K562 (cell line): ENCODE measurements at regions not wholly inside any gene's neighbourhood (a gene's known extent, or its start where the extent isn't known, plus 50 kb on each side); places are given as distances from the start of the nearest gene placed in this dataset.

Experiments
- ATAC-seq: fragments of 200-7000 bp; cut with Tn5 transposase; 3 replicates; pipeline ENCODE4 v1.9.1; 2020; ENCODE audit warnings: moderate library complexity
- BruUV-seq: library from RNA; stranded (reverse); fragments of 400-500 nt; replicated peaks from 2 replicates; lab custom pipeline; 2021; lab: Mats Ljungman, UMichigan
- CTCF ChIA-PET: fragments of 300-600 bp; formaldehyde crosslinking; extraction: SDS; loops from one replicate; lab custom pipeline; 2021; ENCODE audit warnings: low intra/inter-chr PET ratio; lab: Yijun Ruan, JAX
- POLR2A ChIA-PET: fragments of 300-600, 350-650 bp; sonication (Branson Sonifier 250); formaldehyde crosslinking; extraction: SDS; loops from one replicate; lab custom pipeline; 2021; ENCODE audit warnings: antibody characterized with exemption, inconsistent platforms; lab: Yijun Ruan, JAX
- DNase-seq, 4 experiments: peaks; one replicate each; pipeline versions ENCODE4 v3.0.0 to v3.0.0-alpha.2; 2011 to 2018; ENCODE audit warnings: low spot score in 3 of 4, mixed read lengths in 3 of 4; ENCODE audit errors: extremely low read depth in 1 of 4
- FAIRE-seq: peaks from 2 replicates; lab custom pipeline; 2011; peaks lifted over from hg19 to GRCh38; lab: Jason Lieb, UNC
- H2AFZ ChIP-seq: 2 replicates; pipeline ENCODE4 v1.6.0; 2011; ENCODE audit warnings: low read depth, low read length, control low read depth, inconsistent platforms
- H3K27ac ChIP-seq: fragments of 200-600 bp; 3 replicates; pipeline ENCODE4 v1.8.0; 2011; ENCODE audit warnings: low read depth, mild to moderate bottlenecking, control low read depth, inconsistent platforms, low read length, moderate library complexity, mixed read lengths; ENCODE audit errors: extremely low read depth
- H3K27me3 ChIP-seq, 2 experiments: fragments of 300-600 bp in 1 of 2; 2 replicates in 1 of 2; 3 replicates in 1 of 2; pipeline versions ENCODE4 v1.6.0 to v1.8.0; 2011; ENCODE audit warnings: inconsistent platforms in 2 of 2, low read length in 2 of 2, mild to moderate bottlenecking in 1 of 2, mixed read lengths in 1 of 2, moderate library complexity in 1 of 2; ENCODE audit not compliant: control insufficient read depth in 2 of 2, insufficient read depth in 2 of 2
- H3K36me3 ChIP-seq: fragments of 300-600 bp; 3 replicates; pipeline ENCODE4 v1.8.0; 2011; ENCODE audit warnings: mild to moderate bottlenecking, low read length, inconsistent platforms; ENCODE audit not compliant: control insufficient read depth, insufficient read depth
- H3K4me1 ChIP-seq, 2 experiments: fragments of 200-600 bp in 1 of 2; replicated peaks in 1 of 2; 2 replicates in 1 of 2; 3 replicates in 1 of 2; pipeline versions ENCODE4 v1.5.1 to v1.8.0; 2011; ENCODE audit warnings: inconsistent platforms in 2 of 2, low read length in 2 of 2, mild to moderate bottlenecking in 1 of 2, mixed read lengths in 1 of 2, moderate library complexity in 1 of 2; ENCODE audit not compliant: control insufficient read depth in 2 of 2, insufficient read depth in 2 of 2
- H3K4me2 ChIP-seq: 2 replicates; pipeline ENCODE4 v1.6.1; 2011; ENCODE audit warnings: low read length, control low read depth, inconsistent platforms, mixed read lengths; ENCODE audit not compliant: insufficient read depth
- H3K4me3 ChIP-seq: fragments of 200-600 bp; sonication (generic), shearing (Covaris generic); 2 replicates; pipeline ENCODE4 v1.5.1; 2016; ENCODE audit warnings: control low read depth, inconsistent platforms
- H3K79me2 ChIP-seq: fragments of 200-600 bp; 3 replicates; pipeline ENCODE4 v1.8.0; 2011; ENCODE audit warnings: low read length, inconsistent platforms; ENCODE audit not compliant: control insufficient read depth, insufficient read depth
- H3K9ac ChIP-seq, 2 experiments: 2 replicates each; pipeline versions ENCODE4 v1.6.0 to v1.6.1; 2011; ENCODE audit warnings: low read depth in 2 of 2, low read length in 2 of 2, control low read depth in 1 of 2, inconsistent platforms in 1 of 2, mild to moderate bottlenecking in 1 of 2, mixed read lengths in 1 of 2; ENCODE audit not compliant: insufficient read depth in 1 of 2
- H3K9me1 ChIP-seq: one replicate; pipeline ENCODE4 v1.6.0; 2011; ENCODE audit warnings: inconsistent platforms, mild to moderate bottlenecking, low read length, moderate library complexity; ENCODE audit not compliant: control insufficient read depth, insufficient read depth
- H3K9me3 ChIP-seq: replicated peaks from 2 replicates; pipeline ENCODE4 v1.5.1; 2011; ENCODE audit warnings: low read depth, low read length, inconsistent platforms; ENCODE audit not compliant: control insufficient read depth, insufficient read depth
- H4K20me1 ChIP-seq: replicated peaks from 2 replicates; pipeline ENCODE4 v1.6.1; 2011; ENCODE audit warnings: low read length, inconsistent platforms, mixed read lengths; ENCODE audit not compliant: control insufficient read depth, insufficient read depth
- ADNP ChIP-seq: fragments of 200-800 bp; sonication (Bioruptor generic); IDR thresholded peaks from 2 replicates; pipeline ENCODE4 v1.6.1; 2016; ENCODE audit warnings: missing genetic modification characterization, missing compliant biosample characterization
- ARID1B ChIP-seq: fragments of 450-650 bp; IDR thresholded peaks from 2 replicates; pipeline ENCODE4 v1.6.1; 2016; ENCODE audit warnings: antibody characterized with exemption, mild to moderate bottlenecking, inconsistent platforms
- BCOR ChIP-seq: fragments of 450-650 bp; IDR thresholded peaks from 2 replicates; pipeline ENCODE4 v1.6.1; 2016
- DNMT1 ChIP-seq: fragments of 450-650 bp; IDR thresholded peaks from 2 replicates; pipeline ENCODE4 v1.6.1; 2016; ENCODE audit warnings: antibody characterized with exemption, mild to moderate bottlenecking
- FOXK1 ChIP-seq: sonication (generic); formaldehyde crosslinking; IDR thresholded peaks from 2 replicates; pipeline ENCODE4 v1.8.0; 2022; ENCODE audit warnings: missing genetic modification reagents, mild to moderate bottlenecking, borderline replicate concordance
- HOMEZ ChIP-seq: fragments of 250-450 bp; sonication (Bioruptor Pico); IDR thresholded peaks from 2 replicates; pipeline ENCODE4 v1.4.0; 2020; ENCODE audit warnings: mild to moderate bottlenecking, moderate library complexity
- HOXB6 ChIP-seq: fragments of 250-450 bp; sonication (Bioruptor Pico); IDR thresholded peaks from 2 replicates; pipeline ENCODE4 v1.5.1; 2022; ENCODE audit warnings: mild to moderate bottlenecking, borderline replicate concordance
- OTX1 ChIP-seq: fragments of 450-650 bp; formaldehyde crosslinking; IDR thresholded peaks from 2 replicates; pipeline ENCODE4 v1.4.0; 2022; ENCODE audit warnings: mild to moderate bottlenecking
- SNRNP70 ChIP-seq: fragments of 200-400 bp; formaldehyde crosslinking; optimal IDR thresholded peaks from 2 replicates; pipeline ENCODE3; 2017; ENCODE audit warnings: low read depth, low read length
- SRSF1 ChIP-seq: fragments of 200-400 bp; formaldehyde crosslinking; IDR thresholded peaks from 2 replicates; pipeline ENCODE4 v1.6.1; 2017; ENCODE audit warnings: mild to moderate bottlenecking, low read depth, low read length, moderate library complexity
- ZFP1 ChIP-seq: fragments of 450-650 bp; formaldehyde crosslinking; IDR thresholded peaks from 2 replicates; pipeline ENCODE4 v1.4.0; 2020; ENCODE audit warnings: mild to moderate bottlenecking, mixed read lengths
- ZFP30 ChIP-seq: fragments of 250-450 bp; sonication (Bioruptor Pico); IDR thresholded peaks from 2 replicates; pipeline ENCODE4 v1.8.0; 2022; ENCODE audit warnings: moderate library complexity, mild to moderate bottlenecking, inconsistent platforms, borderline replicate concordance
- ZNF253 ChIP-seq: fragments of 250-450 bp; sonication (Bioruptor Pico); conservative IDR thresholded peaks from 2 replicates; pipeline ENCODE4 v1.6.1; 2021; ENCODE audit warnings: mild to moderate bottlenecking
- ZNF277 ChIP-seq: fragments of 250-450 bp; sonication (Bioruptor Pico); IDR thresholded peaks from 2 replicates; pipeline ENCODE4 v1.8.0; 2022; ENCODE audit warnings: inconsistent platforms, mild to moderate bottlenecking, moderate library complexity, borderline replicate concordance
- ZNF324 ChIP-seq: fragments of 250-450 bp; sonication (Bioruptor Pico); IDR thresholded peaks from 2 replicates; pipeline ENCODE4 v1.4.0; 2020; ENCODE audit warnings: mild to moderate bottlenecking
- ZNF511 ChIP-seq: sonication (generic); formaldehyde crosslinking; IDR thresholded peaks from 2 replicates; pipeline ENCODE4 v1.8.0; 2022; ENCODE audit warnings: mild to moderate bottlenecking, missing genetic modification reagents
- WGBS: fragments of 100-300 bp; shearing (Covaris generic); methylation state at CpG from one replicate; pipeline ENCODE4 v1.1.6; 2016; ENCODE audit warnings: low coverage, mixed read lengths; ENCODE audit not compliant: insufficient coverage; ENCODE audit errors: missing lambda C conversion rate; 5-methylcytosine and 5-hydroxymethylcytosine counted together
- in situ Hi-C: fragments of 300-500 bp; cut with MboI; formaldehyde crosslinking; loops from 4 replicates; pipeline ENCODE4 v1.15.0; 2018; ENCODE audit warnings: inconsistent platforms, mixed read lengths
- intact Hi-C: fragments of 100-400 bp; cut with micrococcal nuclease; formaldehyde crosslinking; loops from 2 replicates; pipeline ENCODE4 v1.14.2; 2022

DNA sequence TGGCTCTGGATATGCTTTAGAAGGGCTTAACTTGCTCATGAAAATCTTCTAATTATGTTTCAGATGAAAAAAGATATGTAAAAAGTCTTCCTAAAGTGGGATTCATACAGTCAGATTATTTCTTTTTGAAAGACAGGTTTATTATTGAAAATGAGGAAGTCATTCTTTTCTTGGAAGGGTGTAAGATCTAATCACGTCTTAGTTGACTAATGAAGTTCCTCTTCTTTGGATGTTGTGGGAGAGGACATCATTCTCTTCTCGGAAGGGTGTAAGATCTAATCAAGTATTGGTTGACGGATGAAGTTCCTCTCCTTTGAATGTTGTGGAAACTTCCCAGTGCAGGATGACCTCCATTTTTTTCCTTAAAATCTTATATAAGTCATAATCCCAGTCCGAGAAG lies 74.9 kb downstream of the ALG10 start (continued):
- TF ChIP-seq ARID1B = peak; percentile 50; the same call in 1 of the 2 replicates
- no peak for TF ChIP-seq HOMEZ (CRISPR knock-in tag)
- TF ChIP-seq ADNP (tag) = no peak

- ChIA-PET POLR2A (interaction anchor here (0.9 kb wide), 1 partner anchor 11 kb away, joined by 3 read pairs; no protein-coding TSS in a partner anchor), CTCF (no interaction called here)
- WGBS = 0% methylated on average over 7 of the region's 7 CpGs
- Histone ChIP-seq H3K9me1 (no peaks in the 10 kb centered on the region), H3K4me1 (peaks cover 0 to 12% of the 10 kb centered on the region in 2 experiments; a peak in 2 of 5 replicates), H3K4me3 (no peak overlapping the region), H3K36me3 (no peaks in the 10 kb centered on the region), H3K9me3 (no peaks in the 10 kb centered on the region), H3K9ac (no peak overlapping the region), H2AFZ (no peak overlapping the region), H3K27ac (no peak overlapping the region), H3K27me3 (peaks cover 0 to 26% of the 10 kb centered on the region in 2 experiments; a peak in 2 of 5 replicates), H4K20me1 (no peaks in the 10 kb centered on the region), H3K79me2 (no peaks in the 10 kb centered on the region), H3K4me2 (no peak overlapping the region)
- no peak for TF ChIP-seq HOXB6 (CRISPR knock-in tag)
- no peak for TF ChIP-seq FOXK1 (CRISPR knock-in tag)
- TF ChIP-seq ZNF253 (CRISPR knock-in tag) = no peak
- no peak for TF ChIP-seq OTX1 (CRISPR knock-in tag)
- no peak for TF ChIP-seq ZFP1 (CRISPR knock-in tag)
- no peak for TF ChIP-seq DNMT1
- TF ChIP-seq SNRNP70 = no peak
- TF ChIP-seq ZNF511 (CRISPR knock-in tag) = no peak
- TF ChIP-seq ZNF277 (CRISPR knock-in tag) = no peak
- TF ChIP-seq SRSF1 = no peak
- TF ChIP-seq ZFP30 = no peak
- TF ChIP-seq BCOR = no peak
- no peak for TF ChIP-seq ZNF324 (CRISPR knock-in tag)
- in situ Hi-C loops (no loop called here), intact Hi-C loops (no loop called here)
- FAIRE-seq = no peak
- DNase-seq = no peak
- no peak for ATAC-seq
- no TSS peak for BruUV-seq
These were observed 83.2 kb downstream of the ALG10 start for GRCh38 chr12:34105392-34105933.
